ENCODE measurements at regions not wholly inside any gene's neighbourhood (a gene's known extent, or its start where the extent isn't known, plus 50 kb on each side); places are given as distances from the start of the nearest gene placed in this dataset.

GRCh38 chr6:241336-241865 lies 50.9 kb upstream of the DUSP22 start:
- no peak for TF ChIP-seq CTCF (IDR thresholded peaks at IDR 0.05; ENCODE audit: low read depth, low read length)
- no peak for TF ChIP-seq EZH2phosphoT487 (IDR thresholded peaks at IDR 0.05; ENCODE audit: low read depth)
